ENCODE measurements at regions not wholly inside any gene's neighbourhood (a gene's known extent, or its start where the extent isn't known, plus 50 kb on each side); places are given as distances from the start of the nearest gene placed in this dataset.

DNA sequence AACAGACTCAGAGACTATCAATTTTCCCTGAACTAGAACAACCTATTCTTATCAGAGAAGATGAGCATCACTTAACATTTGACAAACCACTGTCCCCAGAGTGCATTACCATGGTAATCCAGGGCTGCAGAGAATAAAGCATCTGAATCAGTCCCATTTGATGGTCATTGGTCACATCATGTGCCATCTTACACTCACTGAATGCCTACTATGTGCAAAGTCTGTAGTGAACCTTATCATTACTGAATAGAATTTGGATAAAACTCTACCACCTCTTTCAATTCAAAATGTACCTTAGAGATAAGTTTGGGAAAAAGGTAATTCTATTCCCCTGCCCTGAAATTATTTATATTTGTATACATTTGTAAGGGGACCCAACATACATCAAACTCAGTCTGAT is 156.4 kb upstream of the TRPC7 start:
- Histone ChIP-seq H3K36me3 (ENCODE audit: control insufficient read depth in 1 of 2, insufficient read depth in 2 of 2, low read depth in 1 of 2, low read length in 2 of 2) (no peaks in the 10 kb centered on the region), H2BK5ac (ENCODE audit: low read depth, low read length, poor library complexity, severe bottlenecking) (no peak overlapping the region), H2AFZ (ENCODE audit: low read depth, low read length) (no peak overlapping the region), H3K23ac (ENCODE audit: low read length in 2 of 2) (no peak overlapping the region), H3K79me1 (replicated peaks; ENCODE audit: low read length, poor library complexity, severe bottlenecking) (no peaks in the 10 kb centered on the region), H4K8ac (ENCODE audit: low read length) (no peak overlapping the region), H3K27ac (ENCODE audit: low read length, poor library complexity, severe bottlenecking) (no peak overlapping the region), H2AK5ac (ENCODE audit: low read length, severe bottlenecking) (no peak overlapping the region), H3K9ac (ENCODE audit: low read length) (no peak overlapping the region), H2BK12ac (ENCODE audit: low read length in 2 of 2) (no peak overlapping the region), H2BK15ac (ENCODE audit: low read depth, poor library complexity, severe bottlenecking) (no peak overlapping the region), H2BK120ac (ENCODE audit: low read depth, low read length) (no peak overlapping the region), H3K4me3 (ENCODE audit: insufficient read depth in 1 of 2, low read depth in 1 of 2, low read length in 2 of 2) (no peak overlapping the region), H3K18ac (ENCODE audit: low read depth in 1 of 2, low read length in 2 of 2) (no peak overlapping the region), H3K4ac (ENCODE audit: low read depth in 1 of 2, low read length in 2 of 2) (no peak overlapping the region), H3K14ac (ENCODE audit: low read length in 2 of 2) (no peak overlapping the region), H4K91ac (ENCODE audit: low read length) (no peak overlapping the region), H3K27me3 (ENCODE audit: control insufficient read depth in 1 of 2, insufficient read depth in 1 of 2, low read length in 2 of 2) (peaks cover 0 to 4% of the 10 kb centered on the region in 2 experiments), H3K4me2 (ENCODE audit: low read length, poor library complexity, severe bottlenecking) (no peak overlapping the region), H3K9me3 (ENCODE audit: control insufficient read depth, low read length) (no peaks in the 10 kb centered on the region), H3K4me1 (ENCODE audit: control insufficient read depth, insufficient read depth, low read depth, low read length) (no peaks in the 10 kb centered on the region)
- no peak for DNase-seq

DNA sequence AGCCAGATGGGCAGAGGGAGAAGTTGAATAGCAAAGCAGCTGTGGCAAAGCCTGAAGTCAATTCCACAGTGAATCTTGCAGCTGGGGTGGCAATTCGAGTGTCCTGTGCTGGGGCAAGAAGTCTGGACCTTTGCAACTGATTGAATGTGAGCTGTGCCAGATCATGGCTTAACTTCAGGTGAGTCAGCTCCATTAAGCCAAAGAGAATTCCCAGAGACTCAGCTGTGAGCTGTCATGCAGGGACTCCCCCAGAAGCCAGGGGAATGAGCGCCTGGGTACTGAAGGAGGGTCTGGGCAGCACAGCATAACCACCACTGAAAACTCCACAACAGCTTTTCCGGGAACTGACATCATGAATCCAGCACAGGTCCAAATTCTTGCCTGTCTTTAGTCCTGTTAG is 153.5 kb upstream of the TRPC7 start:
- H2BK120ac ChIP-seq (ENCODE audit: low read depth, low read length) = no peak overlapping the region
- H3K14ac ChIP-seq (ENCODE audit: low read length in 2 of 2) = no peak overlapping the region
- DNase-seq = no peak
- no peak overlapping the region for H3K27ac ChIP-seq (ENCODE audit: low read length, poor library complexity, severe bottlenecking)
- H3K23ac ChIP-seq (ENCODE audit: low read length in 2 of 2) = no peak overlapping the region
- H3K27me3 ChIP-seq (ENCODE audit: control insufficient read depth in 1 of 2, insufficient read depth in 1 of 2, low read length in 2 of 2) = peaks cover 0 to 4% of the 10 kb centered on the region in 2 experiments
- H3K4me2 ChIP-seq (ENCODE audit: low read length, poor library complexity, severe bottlenecking) = no peak overlapping the region
- 55% methylated on average over 3 of the region's 3 CpGs for WGBS
- H3K36me3 ChIP-seq (ENCODE audit: control insufficient read depth in 1 of 2, insufficient read depth in 2 of 2, low read depth in 1 of 2, low read length in 2 of 2) = no peaks in the 10 kb centered on the region
- no peak overlapping the region for H2BK12ac ChIP-seq (ENCODE audit: low read length in 2 of 2)
- H3K9me3 ChIP-seq (ENCODE audit: control insufficient read depth, low read length) = no peaks in the 10 kb centered on the region
- no peak overlapping the region for H3K4me3 ChIP-seq (ENCODE audit: insufficient read depth in 1 of 2, low read depth in 1 of 2, low read length in 2 of 2)
- H2BK15ac ChIP-seq (ENCODE audit: low read depth, poor library complexity, severe bottlenecking) = no peak overlapping the region
- H3K4me1 ChIP-seq (ENCODE audit: control insufficient read depth, insufficient read depth, low read depth, low read length) = no peaks in the 10 kb centered on the region
- no peak overlapping the region for H2BK5ac ChIP-seq (ENCODE audit: low read depth, low read length, poor library complexity, severe bottlenecking)
- H3K9ac ChIP-seq (ENCODE audit: low read length) = no peak overlapping the region
- no peak overlapping the region for H4K8ac ChIP-seq (ENCODE audit: low read length)
- no peak overlapping the region for H3K4ac ChIP-seq (ENCODE audit: low read depth in 1 of 2, low read length in 2 of 2)
- H4K91ac ChIP-seq (ENCODE audit: low read length) = peak overlapping the region; percentile 7
- no peak overlapping the region for H2AK5ac ChIP-seq (ENCODE audit: low read length, severe bottlenecking)
- no peaks in the 10 kb centered on the region for H3K79me1 ChIP-seq (replicated peaks; ENCODE audit: low read length, poor library complexity, severe bottlenecking)
- H3K18ac ChIP-seq (ENCODE audit: low read depth in 1 of 2, low read length in 2 of 2) = no peak overlapping the region
- no peak overlapping the region for H2AFZ ChIP-seq (ENCODE audit: low read depth, low read length)

DNA sequence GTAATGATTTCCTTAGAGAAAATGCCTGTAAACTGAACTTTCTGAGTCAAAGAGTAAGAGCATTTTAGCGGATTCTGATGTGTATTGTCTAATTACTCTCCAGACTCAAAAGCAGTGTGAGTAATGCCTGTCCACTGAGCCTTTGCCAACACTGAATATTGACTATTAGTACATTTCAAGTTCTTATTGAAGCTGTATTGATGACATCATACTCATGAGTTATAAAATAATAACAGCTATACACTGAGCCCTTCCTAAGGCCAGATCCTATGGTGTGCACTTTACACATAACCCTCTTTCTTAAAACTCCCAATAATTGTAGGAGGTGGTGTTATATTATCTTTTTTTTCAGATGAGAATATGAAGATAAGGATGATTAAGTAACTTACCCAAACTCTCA is 152.8 kb upstream of the TRPC7 start:
- no peak overlapping the region for H2BK15ac ChIP-seq (ENCODE audit: low read depth, poor library complexity, severe bottlenecking)
- H3K9me3 ChIP-seq (ENCODE audit: control insufficient read depth, low read length) = no peaks in the 10 kb centered on the region
- no peak overlapping the region for H3K27ac ChIP-seq (ENCODE audit: low read length, poor library complexity, severe bottlenecking)
- H3K79me1 ChIP-seq (replicated peaks; ENCODE audit: low read length, poor library complexity, severe bottlenecking) = no peaks in the 10 kb centered on the region
- H3K27me3 ChIP-seq (ENCODE audit: control insufficient read depth in 1 of 2, insufficient read depth in 1 of 2, low read length in 2 of 2) = peaks cover 0 to 4% of the 10 kb centered on the region in 2 experiments
- H2AK5ac ChIP-seq (ENCODE audit: low read length, severe bottlenecking) = no peak overlapping the region
- no peak overlapping the region for H3K4ac ChIP-seq (ENCODE audit: low read depth in 1 of 2, low read length in 2 of 2)
- no peak overlapping the region for H3K14ac ChIP-seq (ENCODE audit: low read length in 2 of 2)
- no peak overlapping the region for H3K9ac ChIP-seq (ENCODE audit: low read length)
- H3K4me2 ChIP-seq (ENCODE audit: low read length, poor library complexity, severe bottlenecking) = no peak overlapping the region
- no peak overlapping the region for H4K8ac ChIP-seq (ENCODE audit: low read length)
- no peak overlapping the region for H2BK120ac ChIP-seq (ENCODE audit: low read depth, low read length)
- no peak for DNase-seq
- no peaks in the 10 kb centered on the region for H3K4me1 ChIP-seq (ENCODE audit: control insufficient read depth, insufficient read depth, low read depth, low read length)
- no peak overlapping the region for H3K18ac ChIP-seq (ENCODE audit: low read depth in 1 of 2, low read length in 2 of 2)
- H3K36me3 ChIP-seq (ENCODE audit: control insufficient read depth in 1 of 2, insufficient read depth in 2 of 2, low read depth in 1 of 2, low read length in 2 of 2) = no peaks in the 10 kb centered on the region
- WGBS = 100% methylated on average over 1 of the region's 1 CpG
- no peak overlapping the region for H2AFZ ChIP-seq (ENCODE audit: low read depth, low read length)
- H3K4me3 ChIP-seq (ENCODE audit: insufficient read depth in 1 of 2, low read depth in 1 of 2, low read length in 2 of 2) = no peak overlapping the region
- no peak overlapping the region for H3K23ac ChIP-seq (ENCODE audit: low read length in 2 of 2)
- H4K91ac ChIP-seq (ENCODE audit: low read length) = no peak overlapping the region
- no peak overlapping the region for H2BK5ac ChIP-seq (ENCODE audit: low read depth, low read length, poor library complexity, severe bottlenecking)
- H2BK12ac ChIP-seq (ENCODE audit: low read length in 2 of 2) = no peak overlapping the region

DNA sequence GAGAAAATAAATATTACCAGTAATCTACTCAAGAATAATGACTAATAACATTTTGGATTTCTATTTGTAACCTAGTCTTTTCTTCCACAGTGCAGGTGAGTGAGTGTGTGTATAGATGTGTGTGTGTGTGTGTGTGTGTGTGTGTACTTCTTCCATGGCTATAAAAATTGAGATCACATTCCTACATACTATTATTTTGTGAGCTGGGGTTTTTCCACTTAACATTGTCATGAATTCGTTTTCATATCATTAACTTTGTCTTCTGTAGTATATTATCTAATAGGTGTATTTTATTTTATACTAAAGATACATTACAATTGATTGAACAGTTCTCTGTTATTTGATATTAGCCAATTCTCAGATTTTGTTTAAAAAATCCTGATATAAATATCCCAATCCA is 152.4 kb upstream of the TRPC7 start:
- H3K18ac ChIP-seq (ENCODE audit: low read depth in 1 of 2, low read length in 2 of 2) = no peak overlapping the region
- no peaks in the 10 kb centered on the region for H3K36me3 ChIP-seq (ENCODE audit: control insufficient read depth in 1 of 2, insufficient read depth in 2 of 2, low read depth in 1 of 2, low read length in 2 of 2)
- no peak overlapping the region for H3K4ac ChIP-seq (ENCODE audit: low read depth in 1 of 2, low read length in 2 of 2)
- H3K23ac ChIP-seq (ENCODE audit: low read length in 2 of 2) = no peak overlapping the region
- no peak overlapping the region for H4K8ac ChIP-seq (ENCODE audit: low read length)
- H3K27me3 ChIP-seq (ENCODE audit: control insufficient read depth in 1 of 2, insufficient read depth in 1 of 2, low read length in 2 of 2) = peaks cover 0 to 3% of the 10 kb centered on the region in 2 experiments
- DNase-seq = no peak
- no peak overlapping the region for H2BK15ac ChIP-seq (ENCODE audit: low read depth, poor library complexity, severe bottlenecking)
- H3K79me1 ChIP-seq (replicated peaks; ENCODE audit: low read length, poor library complexity, severe bottlenecking) = no peaks in the 10 kb centered on the region
- WGBS = no CpG with 5 or more reads among the region's 1 CpG
- H3K14ac ChIP-seq (ENCODE audit: low read length in 2 of 2) = no peak overlapping the region
- H2BK5ac ChIP-seq (ENCODE audit: low read depth, low read length, poor library complexity, severe bottlenecking) = no peak overlapping the region
- H3K4me3 ChIP-seq (ENCODE audit: insufficient read depth in 1 of 2, low read depth in 1 of 2, low read length in 2 of 2) = no peak overlapping the region
- H2AK5ac ChIP-seq (ENCODE audit: low read length, severe bottlenecking) = no peak overlapping the region
- H4K91ac ChIP-seq (ENCODE audit: low read length) = no peak overlapping the region
- H3K27ac ChIP-seq (ENCODE audit: low read length, poor library complexity, severe bottlenecking) = no peak overlapping the region
- H3K9ac ChIP-seq (ENCODE audit: low read length) = no peak overlapping the region
- no peak overlapping the region for H2AFZ ChIP-seq (ENCODE audit: low read depth, low read length)
- H2BK12ac ChIP-seq (ENCODE audit: low read length in 2 of 2) = no peak overlapping the region
- H2BK120ac ChIP-seq (ENCODE audit: low read depth, low read length) = no peak overlapping the region
- H3K9me3 ChIP-seq (ENCODE audit: control insufficient read depth, low read length) = no peaks in the 10 kb centered on the region
- H3K4me1 ChIP-seq (ENCODE audit: control insufficient read depth, insufficient read depth, low read depth, low read length) = no peaks in the 10 kb centered on the region
- H3K4me2 ChIP-seq (ENCODE audit: low read length, poor library complexity, severe bottlenecking) = no peak overlapping the region
